ENCODE measurements at regions not wholly inside any gene's neighbourhood (a gene's known extent, or its start where the extent isn't known, plus 50 kb on each side); places are given as distances from the start of the nearest gene placed in this dataset.

- Histone ChIP-seq H3K79me2 (ENCODE audit: control insufficient read depth, insufficient read depth, low read length) (no peaks in the 10 kb centered on the region), H2AFZ (ENCODE audit: control insufficient read depth, low read depth, low read length) (no peak overlapping the region), H3K4me3 (no peak overlapping the region), H3K9ac (ENCODE audit: control insufficient read depth, insufficient read depth, low read length) (no peak overlapping the region), H3K27me3 (replicated peaks in 1 of 2; ENCODE audit: control insufficient read depth in 2 of 2, insufficient read depth in 2 of 2, low read length in 1 of 2) (no peaks in the 10 kb centered on the region), H4K20me1 (ENCODE audit: control insufficient read depth, insufficient read depth) (no peaks in the 10 kb centered on the region), H3K4me1 (ENCODE audit: control insufficient read depth, insufficient read depth, low read length) (no peaks in the 10 kb centered on the region), H3K27ac (ENCODE audit: control insufficient read depth, insufficient read depth) (no peak overlapping the region), H3K36me3 (ENCODE audit: control insufficient read depth in 2 of 2, insufficient read depth in 2 of 2, low read length in 1 of 2) (no peaks in the 10 kb centered on the region), H3K4me2 (ENCODE audit: control insufficient read depth, insufficient read depth) (no peak overlapping the region), H3K9me3 (replicated peaks; ENCODE audit: control insufficient read depth, insufficient read depth, low read length) (no peaks in the 10 kb centered on the region)
- ChIA-PET CTCF (no interaction called here), SMC1A (ENCODE audit: uncharacterized antibody, unreplicated experiment) (no interaction called here), RAD21 (ENCODE audit: unreplicated experiment) (no interaction called here), POLR2A (no interaction called here)
- 0% methylated on average over 1 of the region's 1 CpG for WGBS (ENCODE audit: insufficient coverage, insufficient replicate concordance, low lambda C conversion rate, missing lambda C conversion rate)
- BruUV-seq (replicated peaks) = no TSS peak
- FAIRE-seq (no peak), DNase-seq (ENCODE audit: low read depth, low spot score) (no peak), ATAC-seq (no peak)
- TF ChIP-seq NFXL1 (IDR thresholded peaks at IDR 0.05; ENCODE audit: borderline replicate concordance) (no peak), POLR2AphosphoS5 (IDR thresholded peaks at IDR 0.05; ENCODE audit: low read length) (no peak), BMI1 (IDR thresholded peaks at IDR 0.05; ENCODE audit: borderline replicate concordance) (no peak), FOXK2 (IDR thresholded peaks at IDR 0.05) (no peak), CREB1 (IDR thresholded peaks at IDR 0.05; ENCODE audit: low read depth) (no peak), ZZZ3 (IDR thresholded peaks at IDR 0.05; ENCODE audit: control insufficient read depth, insufficient read length, low read depth) (no peak), TBL1XR1 (IDR thresholded peaks at IDR 0.05; ENCODE audit: low read depth, low read length) (no peak), BACH1 (IDR thresholded peaks at IDR 0.05; ENCODE audit: borderline replicate concordance) (no peak), TCF7 (IDR thresholded peaks at IDR 0.05; ENCODE audit: borderline replicate concordance) (no peak), SMAD5 (IDR thresholded peaks at IDR 0.05; ENCODE audit: low read depth) (no peak), ZNF592 (IDR thresholded peaks at IDR 0.05) (no peak), SUPT20H (IDR thresholded peaks at IDR 0.05; ENCODE audit: borderline replicate concordance, control insufficient read depth, low read depth, low read length) (no peak), STAT3 (IDR thresholded peaks at IDR 0.05; ENCODE audit: low read depth, low read length) (no peak), KAT2A (conservative IDR thresholded peaks at IDR 0.05; ENCODE audit: control insufficient read depth, low read depth, low read length) (no peak), CEBPB (IDR thresholded peaks at IDR 0.05; ENCODE audit: borderline replicate concordance in 1 of 2, low read depth in 2 of 2, low read length in 2 of 2) (no peak), MLLT1 (IDR thresholded peaks at IDR 0.05) (no peak), STAT1 (conservative IDR thresholded peaks at IDR 0.05) (no peak), SP1 (IDR thresholded peaks at IDR 0.05; ENCODE audit: low read depth, low read length) (no peak)
- TF ChIP-seq, protein P1, sequence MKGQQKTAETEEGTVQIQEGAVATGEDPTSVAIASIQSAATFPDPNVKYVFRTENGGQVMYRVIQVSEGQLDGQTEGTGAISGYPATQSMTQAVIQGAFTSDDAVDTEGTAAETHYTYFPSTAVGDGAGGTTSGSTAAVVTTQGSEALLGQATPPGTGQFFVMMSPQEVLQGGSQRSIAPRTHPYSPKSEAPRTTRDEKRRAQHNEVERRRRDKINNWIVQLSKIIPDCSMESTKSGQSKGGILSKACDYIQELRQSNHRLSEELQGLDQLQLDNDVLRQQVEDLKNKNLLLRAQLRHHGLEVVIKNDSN (IDR thresholded peaks at IDR 0.05; ENCODE audit: borderline replicate concordance, extremely low read length, insufficient read depth, low read depth, low read length) = no peak
- intact Hi-C loops (cut with micrococcal nuclease; ENCODE audit: unreplicated experiment) = no loop called here
- in situ Hi-C loops (cut with MboI) = no loop called here
These were observed 458.6 kb upstream of the ETAA1 start for GRCh38 chr2:66938471-66938967.

Measured in GM12878 (cell line).